ENCODE measurements at regions not wholly inside any gene's neighbourhood (a gene's known extent, or its start where the extent isn't known, plus 50 kb on each side); places are given as distances from the start of the nearest gene placed in this dataset.

- DNase-seq, result no peak
Observed at GRCh38 chr10:78320506-78320905, 286.8 kb downstream of the RPS24 start.

- DNase-seq, result no peak
Observed at GRCh38 chr10:78321000-78321399, 287.3 kb downstream of the RPS24 start.

- DNase-seq, result no peak
Observed at GRCh38 chr10:78321500-78321899, 287.8 kb downstream of the RPS24 start.

GRCh38 chr10:78326372-78326771 is 292.7 kb downstream of the RPS24 start:
- no peak for DNase-seq

- no peak for DNase-seq
Observed at GRCh38 chr10:78327778-78328591, 294.3 kb downstream of the RPS24 start.

- no peak for DNase-seq
Observed at GRCh38 chr10:78328592-78329404, 295.1 kb downstream of the RPS24 start.

- no peak for DNase-seq
Observed at GRCh38 chr10:78330884-78331283, 297.2 kb downstream of the RPS24 start.

GRCh38 chr10:78331391-78331922 is 297.8 kb downstream of the RPS24 start:
- DNase-seq, result no peak

GRCh38 chr10:78332012-78332411 is 298.3 kb downstream of the RPS24 start:
- DNase-seq, result no peak

GRCh38 chr10:78332657-78333056 is 299.0 kb downstream of the RPS24 start:
- DNase-seq, result peak; percentile 42 to 70 (median 63)

GRCh38 chr10:78333362-78334143 is 299.9 kb downstream of the RPS24 start:
- DNase-seq, result no peak

GRCh38 chr10:78335371-78335690 is 301.7 kb downstream of the RPS24 start:
- no peak for DNase-seq

- no peak for DNase-seq
Observed at GRCh38 chr10:78335691-78336401, 302.2 kb downstream of the RPS24 start.

- no peak for DNase-seq
Observed at GRCh38 chr10:78336402-78336791, 302.7 kb downstream of the RPS24 start.

GRCh38 chr10:78337016-78337415 is 303.4 kb downstream of the RPS24 start:
- DNase-seq, result no peak

GRCh38 chr10:78337646-78338391 is 304.2 kb downstream of the RPS24 start:
- DNase-seq, result no peak

- no peak for DNase-seq
Observed at GRCh38 chr10:78338717-78339116, 305.1 kb downstream of the RPS24 start.

- DNase-seq, result no peak
Observed at GRCh38 chr10:78339251-78339650, 305.6 kb downstream of the RPS24 start.

- DNase-seq, result no peak
Observed at GRCh38 chr10:78341953-78342614, 308.4 kb downstream of the RPS24 start.

GRCh38 chr10:78342827-78343653 is 309.4 kb downstream of the RPS24 start:
- DNase-seq, result no peak

All from suppressor macrophage (primary cell).